IPS-18c (cell line): ENCODE measurements at regions not wholly inside any gene's neighbourhood (a gene's known extent, or its start where the extent isn't known, plus 50 kb on each side); places are given as distances from the start of the nearest gene placed in this dataset.

Experiments used
- H3K4me3 ChIP-seq: 2 replicates; pipeline ENCODE4 v1.7.0; 2013; ENCODE audit warnings: low read depth, mild to moderate bottlenecking, low read length, moderate library complexity; ENCODE audit not compliant: insufficient read depth
- H3K9me3 ChIP-seq: one replicate; pipeline ENCODE4 v1.6.1; 2013; ENCODE audit warnings: mild to moderate bottlenecking, low read length, moderate library complexity; ENCODE audit not compliant: control insufficient read depth, insufficient read depth

DNA sequence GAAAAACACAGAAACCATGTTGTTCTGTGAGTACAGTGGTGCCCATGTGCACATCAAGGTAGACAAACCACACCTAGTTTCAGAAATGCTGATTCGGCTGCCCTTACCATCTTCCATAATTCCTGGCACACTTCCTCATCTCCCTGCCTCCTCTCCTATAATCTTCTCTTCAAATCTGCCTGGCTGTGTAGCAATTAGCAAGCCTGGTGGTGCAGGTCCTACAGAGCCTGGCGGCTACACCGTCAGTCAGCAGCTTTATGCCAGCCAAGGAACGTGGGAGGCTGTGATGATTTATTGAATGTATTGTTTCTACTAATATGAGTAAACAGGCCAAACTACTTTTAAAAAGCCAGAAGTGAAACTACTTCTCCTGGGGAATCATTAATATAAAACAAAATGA is 106.8 kb downstream of the SEMA6D start:
- H3K4me3 ChIP-seq: no peak overlapping the region

DNA sequence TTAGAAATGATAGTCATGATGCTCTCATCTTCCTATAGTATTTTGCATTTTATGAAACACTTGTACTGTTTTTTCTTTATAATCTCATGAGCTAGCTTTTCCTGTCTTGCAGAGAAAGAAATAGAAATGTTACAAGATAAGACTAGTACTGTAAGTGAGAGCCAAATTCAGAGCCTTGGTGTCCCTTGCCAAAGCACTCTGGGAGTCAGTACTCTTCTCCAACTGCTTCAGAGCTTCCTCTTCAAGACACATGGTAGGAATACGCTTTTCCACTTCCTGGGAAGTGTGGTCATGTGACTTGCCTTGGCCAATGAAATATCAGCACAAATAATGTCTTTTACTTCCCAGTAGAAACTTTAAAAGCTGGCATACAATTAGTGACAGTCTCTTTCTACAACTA is 112.4 kb downstream of the SEMA6D start:
- Histone ChIP-seq H3K9me3 (peaks cover 2% of the 10 kb centered on the region), H3K4me3 (no peak overlapping the region)

More for the DNA sequence above, 106.8 kb downstream of the SEMA6D start:
- H3K9me3 ChIP-seq: peaks cover 2% of the 10 kb centered on the region

DNA sequence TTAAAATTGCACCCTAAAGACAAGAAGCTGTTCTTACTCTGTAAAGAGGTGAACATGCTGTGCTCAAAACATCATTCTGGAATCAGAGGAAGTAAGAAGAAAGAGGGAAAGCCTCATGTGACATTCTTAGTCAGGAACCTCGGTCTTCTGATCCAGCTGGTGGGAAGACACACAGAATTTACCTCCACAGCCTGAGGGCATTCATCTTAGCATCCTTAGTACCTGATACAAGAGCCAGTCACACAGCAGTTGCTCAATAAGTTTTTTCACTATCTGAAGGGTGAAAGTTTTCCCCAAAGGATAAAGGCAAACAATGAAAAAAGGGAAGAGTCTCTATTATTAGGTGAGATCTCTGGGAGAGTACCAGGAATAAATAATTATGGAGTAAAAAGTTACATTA is 116.8 kb downstream of the SEMA6D start:
- Histone ChIP-seq H3K9me3 (no peaks in the 10 kb centered on the region), H3K4me3 (no peak overlapping the region)

DNA sequence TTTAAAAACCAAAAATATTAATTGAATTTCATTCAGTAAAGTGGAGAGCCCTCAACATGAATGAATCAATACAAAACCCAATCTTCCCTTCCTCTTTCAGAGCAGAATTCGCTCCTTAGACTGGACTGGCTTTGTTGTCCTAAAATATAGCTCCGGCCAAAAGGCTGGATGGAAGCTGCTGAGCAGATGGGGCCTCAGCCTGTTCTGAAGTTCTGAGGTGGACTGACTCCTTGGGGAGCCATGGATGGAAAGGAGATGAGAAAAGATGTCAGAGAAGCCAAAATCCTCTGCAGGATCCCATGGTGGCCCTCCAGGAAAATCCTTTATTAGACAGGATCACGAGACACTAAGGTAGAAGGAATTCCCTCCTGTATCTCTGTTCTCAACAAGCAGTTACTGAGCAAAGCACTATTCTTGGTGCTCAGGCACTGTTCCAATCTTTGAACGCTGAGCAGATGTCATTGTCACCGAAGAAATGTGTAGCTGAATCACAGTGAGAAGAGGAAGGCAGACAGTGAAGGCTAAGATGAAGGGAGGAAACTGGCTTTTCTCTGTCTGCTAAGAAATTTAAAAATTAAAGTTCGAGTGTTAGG is 122.0 kb downstream of the SEMA6D start:
- H3K4me3 ChIP-seq: no peak overlapping the region
- no peaks in the 10 kb centered on the region for H3K9me3 ChIP-seq

DNA sequence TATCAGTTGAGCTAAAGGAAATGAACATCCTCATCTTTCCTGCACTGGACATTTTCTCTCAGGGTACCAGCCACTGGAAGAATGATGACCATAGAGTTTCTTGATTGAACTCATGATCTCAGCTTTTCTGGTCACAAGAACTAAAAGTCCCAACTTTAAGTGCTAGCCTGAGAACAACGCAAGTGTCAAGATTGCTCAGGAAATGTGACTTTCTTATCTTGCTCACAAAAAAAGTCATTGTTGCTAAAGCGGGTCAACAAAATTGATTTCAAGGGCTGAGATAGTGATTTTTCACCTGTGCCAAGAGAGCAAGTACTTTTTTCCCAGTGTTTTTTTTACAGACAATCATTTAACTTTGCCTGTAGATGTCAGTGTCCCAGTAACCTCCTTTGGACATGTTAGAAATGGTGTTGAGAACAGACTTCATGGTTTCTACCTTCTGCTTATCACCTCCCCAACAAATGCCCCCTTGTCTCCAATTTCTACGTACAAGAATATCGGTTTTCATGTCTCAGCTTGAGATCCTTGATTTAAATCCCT is 125.9 kb downstream of the SEMA6D start:
- Histone ChIP-seq H3K4me3 (no peak overlapping the region), H3K9me3 (no peaks in the 10 kb centered on the region)

DNA sequence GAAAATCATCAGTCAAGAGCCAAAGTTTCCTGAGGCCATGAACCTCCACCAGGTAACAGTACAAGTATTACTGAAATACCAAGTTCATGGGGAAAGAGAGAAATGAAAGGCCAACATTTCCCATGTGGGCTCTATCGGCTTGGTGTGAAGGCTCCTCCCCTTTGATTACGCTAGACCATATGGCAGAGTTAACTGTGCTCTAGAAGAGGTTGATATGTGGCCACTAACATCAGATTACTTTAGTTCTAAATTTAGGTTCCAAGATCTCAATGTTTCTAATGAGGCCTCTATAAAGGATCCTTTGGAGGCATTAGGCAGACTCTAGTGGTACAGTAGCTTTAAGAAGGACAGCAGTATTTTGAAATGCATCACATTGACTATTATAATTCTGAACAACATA is 127.1 kb downstream of the SEMA6D start:
- no peak overlapping the region for H3K4me3 ChIP-seq
- no peaks in the 10 kb centered on the region for H3K9me3 ChIP-seq

DNA sequence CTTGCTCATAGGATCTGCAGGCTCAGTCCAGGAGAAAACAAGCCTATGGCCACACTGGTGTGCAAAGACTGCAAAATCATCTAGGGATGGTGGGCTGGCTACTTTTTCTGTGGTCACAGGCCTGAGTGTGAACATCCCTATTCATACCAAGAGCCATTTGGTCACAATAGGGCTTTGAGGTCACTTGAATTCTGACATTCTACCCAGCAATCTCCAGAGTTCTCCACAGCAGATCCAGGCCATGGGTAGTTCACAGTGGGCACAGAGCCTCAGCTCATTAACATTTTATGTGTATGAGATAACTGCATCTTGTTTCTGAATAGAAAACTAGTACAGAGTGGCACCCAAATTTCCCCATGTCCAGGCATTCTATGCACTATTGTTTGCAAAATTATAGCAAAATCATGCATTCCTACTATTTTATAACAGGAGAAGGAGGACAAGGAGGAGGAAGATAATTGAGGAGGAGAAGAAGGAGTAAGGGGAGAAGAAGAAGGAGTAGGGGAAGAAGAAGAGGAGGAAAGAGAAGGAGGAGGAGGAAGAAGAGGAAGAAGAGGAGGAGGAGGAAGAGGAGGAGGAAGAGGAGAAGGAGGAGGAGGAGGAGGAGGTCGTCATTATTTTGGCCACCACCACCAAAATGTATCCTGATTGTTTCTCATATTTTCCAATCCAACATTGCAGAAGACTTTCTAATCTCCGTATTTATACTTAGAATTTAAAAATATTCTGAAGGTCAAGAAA is 129.0 kb downstream of the SEMA6D start:
- no peak overlapping the region for H3K4me3 ChIP-seq
- no peaks in the 10 kb centered on the region for H3K9me3 ChIP-seq

DNA sequence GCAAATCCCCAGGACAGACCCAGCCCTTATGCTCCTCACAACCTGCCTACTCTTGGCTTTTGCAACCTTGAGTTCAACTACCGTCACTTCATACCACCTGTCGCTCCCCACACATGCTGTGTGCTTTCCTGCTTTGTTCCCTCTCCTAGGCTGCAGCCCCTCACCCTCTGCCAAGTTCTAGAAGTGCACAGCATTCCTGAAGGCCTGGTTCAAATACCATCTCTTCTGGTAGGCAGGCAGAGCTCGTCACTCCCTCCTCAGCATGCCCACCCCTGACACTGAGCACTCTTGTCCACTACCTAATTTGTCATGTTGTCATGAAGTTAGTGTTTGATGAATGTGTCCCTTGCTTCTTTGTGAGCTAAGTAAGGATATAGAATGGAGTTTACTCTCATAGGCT is 129.6 kb downstream of the SEMA6D start:
- no peaks in the 10 kb centered on the region for H3K9me3 ChIP-seq
- H3K4me3 ChIP-seq: no peak overlapping the region

DNA sequence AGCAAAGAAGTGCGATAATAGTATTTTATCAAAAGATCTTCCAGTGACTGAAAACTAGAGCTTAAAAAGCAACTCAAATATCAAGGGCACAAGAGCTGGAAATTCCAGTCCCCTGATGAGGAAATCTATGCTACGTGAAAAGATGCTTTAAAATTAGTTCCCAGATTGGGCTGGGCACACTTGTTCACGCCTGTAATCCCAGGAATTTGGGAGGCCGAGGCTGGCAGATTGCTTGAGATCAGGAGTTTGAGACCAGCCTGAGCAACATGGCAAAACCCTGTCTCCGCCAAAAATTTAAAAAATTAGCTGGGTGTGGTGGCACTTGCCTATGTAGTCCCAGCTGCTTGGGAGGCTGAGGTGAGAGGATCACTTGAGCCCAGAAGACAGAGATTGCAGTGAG is 138.8 kb downstream of the SEMA6D start:
- H3K9me3 ChIP-seq: no peaks in the 10 kb centered on the region
- H3K4me3 ChIP-seq: no peak overlapping the region

DNA sequence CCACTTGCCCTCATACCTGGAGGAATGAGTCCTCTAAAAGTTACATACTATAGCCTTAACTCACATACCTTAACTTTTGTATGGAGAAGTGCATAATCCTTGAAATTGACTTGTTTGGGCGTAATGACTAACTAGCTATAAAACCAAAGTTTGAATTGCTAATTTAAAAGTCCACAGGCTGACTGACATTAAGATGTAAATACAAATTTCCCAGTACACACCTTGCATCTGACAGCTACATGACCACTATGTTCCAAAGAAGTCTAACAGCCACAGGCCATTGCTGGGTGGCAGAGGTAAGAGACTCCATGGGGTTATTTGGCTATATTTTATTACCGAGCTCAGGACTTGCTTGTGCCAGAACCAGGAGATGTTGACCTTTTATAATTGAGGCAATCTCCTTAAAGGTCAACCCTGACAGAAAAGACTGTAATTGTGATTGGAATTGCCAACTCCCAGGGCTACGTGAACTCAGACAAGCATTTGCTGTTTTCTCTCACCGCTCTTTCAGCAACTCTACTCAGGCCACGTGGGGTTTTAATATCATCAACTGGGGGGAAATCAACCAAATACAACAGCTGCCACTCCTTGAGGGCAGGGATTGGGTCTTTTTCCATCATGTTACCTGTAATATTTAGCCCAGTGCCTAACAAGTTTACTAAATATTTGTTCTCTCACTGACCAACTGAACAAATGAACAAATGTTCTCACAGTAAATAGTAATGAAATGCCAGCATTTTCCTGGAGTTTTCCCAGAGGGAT is 139.9 kb downstream of the SEMA6D start:
- no peaks in the 10 kb centered on the region for H3K9me3 ChIP-seq
- no peak overlapping the region for H3K4me3 ChIP-seq

DNA sequence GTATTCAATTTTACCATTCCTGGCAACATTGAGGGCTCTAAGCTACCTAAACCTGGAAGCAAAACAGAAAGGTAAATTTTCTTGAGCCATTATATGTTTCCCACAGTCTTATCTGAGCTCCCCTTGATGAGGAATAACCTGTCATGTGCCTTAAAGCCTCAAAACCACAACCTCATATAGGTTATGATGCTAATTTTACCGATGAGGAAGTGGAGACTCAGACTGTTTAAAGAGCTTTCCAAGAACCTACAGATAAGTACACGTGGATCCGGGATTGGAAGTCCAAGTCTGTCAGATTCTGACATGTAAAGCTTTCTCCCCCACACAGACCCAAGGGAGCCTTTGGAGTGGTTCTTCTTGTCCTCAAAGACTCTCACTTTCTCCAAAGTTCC is 140.5 kb downstream of the SEMA6D start:
- Histone ChIP-seq H3K9me3 (no peaks in the 10 kb centered on the region), H3K4me3 (no peak overlapping the region)

DNA sequence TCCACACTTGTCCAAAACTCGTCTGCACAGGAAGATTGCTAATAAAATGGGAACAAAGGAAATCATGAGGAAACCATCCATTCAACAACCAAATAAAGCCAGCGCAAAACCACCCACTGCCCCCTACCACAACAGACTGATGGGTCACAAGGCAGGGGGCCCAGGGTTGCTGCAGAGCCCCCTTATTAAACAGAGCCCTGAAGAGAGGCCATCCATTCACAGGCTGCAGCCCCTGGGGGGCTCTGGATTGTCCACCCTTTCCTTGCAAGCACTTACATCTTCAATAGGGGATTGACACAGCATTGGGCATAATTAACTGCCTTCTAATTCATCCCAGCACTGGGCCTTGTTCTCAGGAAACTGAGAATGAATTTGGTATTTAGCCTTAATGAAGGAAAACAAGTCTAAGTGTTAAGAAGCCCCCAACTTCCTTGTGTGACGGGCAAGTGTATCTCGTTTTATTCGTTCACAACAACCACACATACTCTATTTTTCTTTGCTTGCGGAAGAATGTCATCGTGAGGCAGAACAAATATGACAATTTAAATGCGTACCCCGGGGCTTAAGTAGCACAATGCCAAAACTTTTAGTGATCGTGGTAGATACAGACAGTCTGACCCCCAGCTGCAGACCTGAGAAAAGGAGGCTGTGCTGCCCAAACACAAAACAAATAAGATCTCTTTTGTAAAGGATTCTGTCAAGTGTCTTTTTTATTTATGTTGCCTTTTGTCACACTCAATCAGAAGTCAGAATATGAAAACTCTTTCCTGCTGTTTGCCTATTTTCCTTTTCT is 144.0 kb downstream of the SEMA6D start:
- Histone ChIP-seq H3K9me3 (no peaks in the 10 kb centered on the region), H3K4me3 (no peak overlapping the region)

DNA sequence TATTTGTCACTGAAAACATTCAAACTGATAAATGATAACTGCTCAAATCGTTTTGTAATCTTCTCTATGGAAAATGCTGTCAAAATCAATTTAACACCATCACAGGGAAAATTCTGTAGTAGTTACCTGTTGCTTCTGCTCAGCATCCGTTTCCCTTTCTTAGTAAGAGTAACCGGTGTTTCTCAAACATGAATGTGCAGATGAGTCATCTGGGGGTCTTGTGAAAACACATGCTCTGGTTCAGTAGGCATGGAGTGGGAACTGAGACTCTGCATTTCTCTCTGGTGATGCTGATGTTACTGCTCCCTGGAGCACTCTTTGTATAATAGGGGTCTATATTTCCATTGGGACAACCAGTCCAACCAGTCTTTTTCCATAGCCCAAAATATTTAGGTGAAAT is 145.1 kb downstream of the SEMA6D start:
- Histone ChIP-seq H3K4me3 (no peak overlapping the region), H3K9me3 (no peaks in the 10 kb centered on the region)

DNA sequence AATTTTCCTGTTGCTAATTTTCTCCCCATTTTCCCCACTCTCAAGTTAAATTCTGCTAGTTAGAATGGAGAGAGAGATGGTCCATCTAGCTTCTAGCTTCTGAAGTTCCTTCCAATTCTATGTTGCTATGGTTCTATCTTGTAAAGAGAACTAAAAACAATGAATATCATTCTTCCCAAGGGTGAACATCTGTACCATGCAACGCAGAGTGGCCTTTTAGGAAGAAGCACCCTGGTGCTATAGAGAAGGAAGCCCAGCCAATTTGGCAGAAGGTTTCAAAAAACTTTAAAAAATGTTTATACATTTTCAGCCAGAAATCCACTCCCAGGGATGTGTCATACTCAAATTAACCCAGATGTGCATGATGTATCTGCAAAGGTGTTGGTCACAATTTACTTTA is 149.1 kb downstream of the SEMA6D start:
- Histone ChIP-seq H3K4me3 (no peak overlapping the region), H3K9me3 (no peaks in the 10 kb centered on the region)

DNA sequence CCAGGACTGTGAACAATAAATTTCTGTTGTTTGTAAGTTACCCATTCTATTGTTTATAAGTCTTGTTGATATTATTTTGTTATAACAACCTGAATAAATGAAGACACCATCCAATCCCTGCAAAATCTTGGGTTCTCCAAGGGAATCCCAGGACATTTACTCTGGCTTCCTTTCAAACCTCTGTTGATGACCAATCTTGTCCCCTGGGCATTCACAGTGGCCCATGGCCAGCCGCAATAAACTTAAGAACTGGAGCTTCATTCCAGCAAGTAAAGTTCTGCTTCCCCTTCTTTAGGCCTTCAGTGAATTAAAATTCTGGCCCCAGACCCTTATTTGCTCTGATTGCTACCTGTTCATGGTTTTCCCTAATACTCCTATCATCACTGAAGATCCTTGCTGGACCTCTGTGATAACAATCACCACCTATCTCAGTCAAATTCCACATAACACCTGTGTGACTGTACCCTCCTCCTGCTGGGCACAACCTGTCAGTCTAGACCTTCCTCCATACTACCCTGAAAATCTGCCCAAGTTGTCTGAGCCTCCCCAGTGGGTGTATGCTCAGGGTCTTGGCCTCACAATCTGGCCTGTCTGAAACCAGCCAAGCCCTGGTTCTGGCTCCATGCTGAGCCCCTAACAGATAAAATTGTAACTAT is 153.1 kb downstream of the SEMA6D start:
- Histone ChIP-seq H3K9me3 (peaks cover 3% of the 10 kb centered on the region), H3K4me3 (no peak overlapping the region)

DNA sequence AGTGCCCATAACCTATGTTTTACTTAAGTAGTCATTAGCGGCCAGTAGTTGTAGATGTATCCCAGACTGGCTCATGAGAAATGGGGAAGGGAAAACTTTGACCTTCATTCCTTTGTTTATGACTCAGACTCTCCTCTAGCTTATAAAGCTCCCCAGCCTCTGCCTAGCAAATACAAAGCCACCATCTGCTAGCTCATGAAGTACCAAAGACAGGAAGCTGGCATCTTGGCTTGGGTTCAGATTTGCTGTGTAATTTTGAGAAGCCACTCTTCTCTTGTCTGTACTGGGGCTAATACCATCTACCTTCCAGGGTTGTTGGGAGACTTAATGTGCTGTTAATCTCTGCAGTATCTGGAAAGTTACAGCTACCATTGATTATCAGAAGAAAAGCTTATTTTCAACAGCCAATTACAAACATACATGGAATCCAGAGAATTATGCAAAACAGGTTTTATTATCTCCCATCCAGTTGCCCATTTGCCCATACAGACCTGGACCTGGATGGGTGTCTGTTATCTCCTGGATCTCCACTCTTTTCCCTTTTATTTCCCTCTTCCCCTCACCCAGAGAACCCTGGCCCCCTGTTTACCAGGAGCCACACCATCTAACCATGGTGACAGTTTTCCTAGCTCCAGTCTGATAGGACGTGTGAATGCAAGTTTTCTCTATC is 153.8 kb downstream of the SEMA6D start:
- Histone ChIP-seq H3K4me3 (no peak overlapping the region), H3K9me3 (peaks cover 3% of the 10 kb centered on the region)
